HG02759 (cell line): ENCODE measurements at regions not wholly inside any gene's neighbourhood (a gene's known extent, or its start where the extent isn't known, plus 50 kb on each side); places are given as distances from the start of the nearest gene placed in this dataset.

ENCODE experiments used
- ATAC-seq: cut with Tn5 transposase; IDR thresholded peaks from one replicate; pipeline ENCODE4 v1.9.1; 2021; ENCODE audit warnings: mild to moderate bottlenecking, moderate library complexity; ENCODE audit not compliant: unreplicated experiment

GRCh38 chr2:122999258-122999657, 1025.8 kb upstream of the CNTNAP5 start:
- peak; percentile 90 for ATAC-seq

- ATAC-seq: no peak
Measured at GRCh38 chr2:122999821-123000220, 1025.3 kb upstream of the CNTNAP5 start.

- ATAC-seq: no peak
Measured at GRCh38 chr2:123002660-123003248, 1022.3 kb upstream of the CNTNAP5 start.

- no peak for ATAC-seq
Measured at GRCh38 chr2:123015186-123015585, 1009.9 kb upstream of the CNTNAP5 start.

- no peak for ATAC-seq
Measured at GRCh38 chr2:123035541-123035940, 989.5 kb upstream of the CNTNAP5 start.

GRCh38 chr2:123036300-123036699, 988.8 kb upstream of the CNTNAP5 start:
- ATAC-seq: no peak

- ATAC-seq: no peak
Measured at GRCh38 chr2:123040506-123040905, 984.6 kb upstream of the CNTNAP5 start.

GRCh38 chr2:123043458-123043857, 981.6 kb upstream of the CNTNAP5 start:
- ATAC-seq: no peak

GRCh38 chr2:123045713-123046112, 979.4 kb upstream of the CNTNAP5 start:
- ATAC-seq: no peak

- ATAC-seq: no peak
Measured at GRCh38 chr2:123047186-123047585, 977.9 kb upstream of the CNTNAP5 start.

GRCh38 chr2:123051136-123051535, 974.0 kb upstream of the CNTNAP5 start:
- ATAC-seq: no peak

- ATAC-seq: no peak
Measured at GRCh38 chr2:123061534-123061933, 963.6 kb upstream of the CNTNAP5 start.

- ATAC-seq: no peak
Measured at GRCh38 chr2:123073371-123073770, 951.7 kb upstream of the CNTNAP5 start.

GRCh38 chr2:123073956-123074355, 951.1 kb upstream of the CNTNAP5 start:
- no peak for ATAC-seq

GRCh38 chr2:123077101-123077500, 948.0 kb upstream of the CNTNAP5 start:
- ATAC-seq: no peak

- ATAC-seq: peak; percentile 80
Measured at GRCh38 chr2:123080331-123080730, 944.8 kb upstream of the CNTNAP5 start.

- no peak for ATAC-seq
Measured at GRCh38 chr2:123085484-123085883, 939.6 kb upstream of the CNTNAP5 start.

- no peak for ATAC-seq
Measured at GRCh38 chr2:123086613-123087385, 938.3 kb upstream of the CNTNAP5 start.

GRCh38 chr2:123091471-123091870, 933.6 kb upstream of the CNTNAP5 start:
- ATAC-seq: no peak

GRCh38 chr2:123093199-123093598, 931.9 kb upstream of the CNTNAP5 start:
- no peak for ATAC-seq

- ATAC-seq: no peak
Measured at GRCh38 chr2:123095219-123095835, 929.8 kb upstream of the CNTNAP5 start.

- ATAC-seq: no peak
Measured at GRCh38 chr2:123098619-123099018, 926.5 kb upstream of the CNTNAP5 start.
